Stimulated activated CD4-positive, alpha-beta T cell treated with anti-CD3 and anti-CD28 coated beads, Interleukin-1b, Interleukin-23, amount 100 ng/mL, for 24 hours (primary cell): ENCODE measurements at regions not wholly inside any gene's neighbourhood (a gene's known extent, or its start where the extent isn't known, plus 50 kb on each side); places are given as distances from the start of the nearest gene placed in this dataset.
"Not testable (repeated sequence)": the region's sequence is repeated elsewhere in the genome, so short reads cannot be mapped to it uniquely, and the experiment has no call there.

Experiments used
- DNase-seq, 4 experiments: peaks; one replicate each; pipeline ENCODE4 v3.0.0-alpha.2; 2020; ENCODE audit warnings: low read depth in 4 of 4, low spot score in 1 of 4

DNA sequence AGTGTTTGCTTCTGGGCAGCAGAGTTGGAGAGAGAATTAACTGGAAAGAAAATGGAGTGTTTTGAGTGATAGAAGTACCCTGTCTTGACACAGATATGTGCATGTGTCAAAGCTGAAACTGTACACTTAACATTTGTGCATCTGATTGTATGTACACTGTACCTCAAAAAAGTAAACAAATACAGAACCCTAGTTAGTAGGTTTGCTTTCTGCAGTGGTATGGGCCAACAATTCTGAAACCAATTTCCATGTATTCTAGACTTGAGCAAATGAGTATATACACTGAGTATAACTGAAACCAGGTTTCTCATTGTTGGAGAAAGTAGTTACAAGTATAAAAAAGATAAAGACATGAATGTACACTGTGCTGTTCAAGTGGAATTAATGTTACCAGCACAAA lies 52.4 kb downstream of the ELAPOR2 start:
- no peak for DNase-seq

DNA sequence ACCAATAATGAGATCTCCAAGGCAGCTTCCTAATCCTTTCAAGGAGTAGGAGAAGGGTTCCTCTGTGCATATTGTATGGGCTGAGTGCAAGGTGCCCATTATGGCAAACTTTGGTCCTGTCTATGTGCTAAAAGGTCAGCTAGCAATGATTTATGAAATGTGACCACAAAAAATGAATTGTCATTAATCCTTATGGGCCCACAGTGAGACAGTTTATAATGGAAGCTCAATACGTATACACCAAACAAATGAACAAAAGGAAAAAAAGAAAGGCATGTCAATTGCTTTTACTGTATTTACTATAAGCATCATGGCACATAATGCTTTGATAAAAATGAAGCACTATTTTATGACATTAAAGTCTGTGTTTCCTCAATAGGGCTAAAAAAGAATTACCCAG lies 54.5 kb downstream of the ELAPOR2 start:
- no peak for DNase-seq

DNA sequence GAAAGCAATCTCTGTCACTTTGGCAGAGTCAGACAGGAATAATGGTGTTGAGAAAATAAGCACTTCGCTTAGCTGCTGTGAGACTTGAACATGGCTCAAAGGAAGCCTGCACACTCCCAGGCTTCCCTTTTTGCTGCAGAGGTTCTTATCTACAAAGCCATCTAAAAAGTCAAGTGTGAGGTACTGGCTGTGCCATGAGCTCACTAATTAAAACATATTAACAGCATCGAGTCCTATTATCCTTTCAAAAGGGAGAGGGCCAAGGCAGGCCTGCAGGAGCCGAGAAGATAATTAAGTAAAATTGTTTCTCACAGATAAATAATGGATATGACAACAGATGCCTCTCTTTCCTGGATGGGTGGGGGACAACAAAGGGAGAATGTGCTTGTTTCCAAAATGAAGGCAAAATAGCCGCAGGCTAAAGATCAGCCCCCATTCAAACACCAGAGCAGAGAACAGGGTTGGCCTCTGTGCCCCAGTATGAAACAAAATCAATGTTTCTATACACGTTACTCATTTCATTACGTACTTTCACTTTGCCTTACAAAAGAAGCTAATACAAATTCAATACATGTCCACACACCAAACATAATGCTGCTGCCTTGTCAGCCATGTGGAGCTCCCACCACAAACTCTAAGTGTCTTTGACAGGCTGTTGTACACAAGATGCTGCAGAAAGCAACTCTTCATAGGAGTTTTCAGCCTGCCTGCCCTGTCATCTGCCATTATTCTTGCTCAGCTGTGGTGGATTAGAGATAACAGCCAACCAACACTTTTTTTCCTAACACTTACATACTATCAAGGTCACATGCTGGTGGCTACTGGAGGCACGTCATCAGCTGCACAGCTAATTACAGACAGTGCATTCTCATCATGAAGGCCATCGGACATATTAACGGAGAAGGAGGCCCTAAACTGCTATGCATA lies 55.3 kb downstream of the ELAPOR2 start:
- DNase-seq, result no peak

DNA sequence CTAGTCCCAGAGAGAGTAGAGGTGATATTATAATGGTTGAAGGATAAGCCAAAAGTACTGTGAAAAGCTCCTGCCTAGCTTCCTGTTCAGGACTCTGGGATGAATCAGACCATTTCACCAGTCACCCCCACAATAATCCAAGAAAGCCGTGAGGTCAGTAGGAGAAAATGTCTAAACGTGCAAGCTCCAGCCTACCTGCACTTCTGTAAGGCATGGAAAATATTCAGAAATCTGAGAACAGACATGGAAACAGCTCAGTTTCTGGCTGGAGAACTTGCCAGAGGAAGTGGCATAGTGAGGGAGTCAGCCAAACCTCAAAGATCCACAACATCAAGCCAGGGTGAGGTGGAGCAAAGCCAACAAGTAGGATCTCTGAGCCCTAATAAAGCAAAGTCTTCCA lies 58.2 kb downstream of the ELAPOR2 start:
- no peak for DNase-seq

DNA sequence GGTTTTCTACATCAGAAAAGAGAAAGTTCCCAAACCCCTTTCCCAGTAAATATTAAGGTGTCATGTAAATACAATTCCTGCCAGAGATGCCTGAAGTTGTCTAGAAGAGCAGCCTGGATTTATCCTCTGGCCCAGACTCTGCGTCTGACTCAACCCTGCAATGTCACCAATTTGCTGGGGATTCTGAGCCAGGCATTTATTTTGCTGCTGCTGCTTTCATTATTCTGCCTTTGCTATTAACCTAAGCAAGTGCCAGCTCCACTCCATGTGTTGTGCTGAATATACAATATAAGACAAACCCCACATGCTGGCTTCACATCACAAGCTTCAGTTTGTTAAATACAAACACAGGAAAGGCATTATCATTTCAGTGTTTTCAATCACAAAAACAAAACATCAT lies 59.1 kb downstream of the ELAPOR2 start:
- no peak for DNase-seq

DNA sequence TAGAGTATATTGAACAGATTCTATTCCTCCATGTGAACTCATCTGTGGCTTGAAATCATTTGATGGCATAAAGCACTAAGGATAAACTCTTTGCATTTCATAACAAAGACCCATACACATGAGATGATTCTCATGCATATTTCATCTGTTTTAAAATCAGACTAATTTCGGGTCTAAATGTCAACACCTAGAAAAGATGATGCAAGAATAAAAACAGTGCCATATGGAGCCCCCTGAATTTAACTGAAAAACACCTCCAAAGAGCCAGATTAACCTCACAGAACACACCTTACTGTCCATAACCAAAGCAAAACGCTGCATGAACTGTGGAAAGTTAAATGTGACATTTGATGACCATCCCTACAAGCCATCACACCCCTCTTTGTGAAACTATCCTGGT lies 59.7 kb downstream of the ELAPOR2 start:
- DNase-seq, result no peak

DNA sequence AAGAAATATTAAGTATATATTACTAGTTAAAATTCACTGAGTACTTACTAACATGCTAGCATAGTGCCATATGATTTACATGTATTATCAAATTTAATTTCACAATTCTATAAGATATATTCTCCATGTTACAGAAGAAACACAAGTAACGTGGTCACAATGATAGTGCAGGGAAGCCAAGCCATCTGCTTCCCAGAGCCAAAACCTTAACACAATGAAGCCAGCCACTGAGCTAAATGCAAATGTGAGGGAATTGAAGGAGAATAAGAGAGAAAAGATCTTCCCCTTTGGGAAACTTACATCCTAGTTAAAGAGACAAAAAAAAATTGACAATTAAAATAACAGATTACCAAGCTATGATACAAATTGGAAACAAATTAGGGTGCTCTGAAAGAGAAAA lies 63.6 kb downstream of the ELAPOR2 start:
- no peak for DNase-seq

DNA sequence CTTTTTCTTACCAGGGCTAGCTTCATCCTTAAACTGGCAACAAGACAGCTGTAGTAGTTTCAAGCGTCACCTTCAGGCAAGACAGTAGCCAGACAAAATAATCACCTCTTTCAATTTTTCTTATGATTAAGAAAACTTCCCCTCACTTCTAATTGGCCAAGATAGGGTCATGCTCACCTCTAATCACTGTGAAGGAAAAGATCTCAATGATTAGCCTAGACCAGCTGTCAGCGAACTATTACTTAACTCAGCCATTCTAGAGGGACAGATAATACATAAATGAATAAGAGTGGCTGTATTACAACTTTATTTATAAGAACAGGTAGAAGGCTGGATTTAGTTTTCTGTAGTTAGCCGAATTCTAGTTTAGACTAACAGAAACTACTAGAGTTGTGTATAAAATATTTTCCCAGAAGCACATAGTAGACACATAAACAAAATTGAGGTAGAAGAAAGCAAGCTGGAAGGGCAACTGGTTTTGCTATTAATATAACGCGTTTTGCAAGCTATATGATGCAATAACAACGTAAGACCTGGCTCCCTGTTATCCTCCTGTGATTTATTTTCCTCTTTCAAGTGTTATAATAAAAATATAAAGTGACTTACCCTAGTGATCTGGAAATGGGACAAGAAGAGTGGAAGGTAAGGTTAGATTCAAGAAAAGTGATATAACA lies 64.3 kb downstream of the ELAPOR2 start:
- DNase-seq, result no peak

DNA sequence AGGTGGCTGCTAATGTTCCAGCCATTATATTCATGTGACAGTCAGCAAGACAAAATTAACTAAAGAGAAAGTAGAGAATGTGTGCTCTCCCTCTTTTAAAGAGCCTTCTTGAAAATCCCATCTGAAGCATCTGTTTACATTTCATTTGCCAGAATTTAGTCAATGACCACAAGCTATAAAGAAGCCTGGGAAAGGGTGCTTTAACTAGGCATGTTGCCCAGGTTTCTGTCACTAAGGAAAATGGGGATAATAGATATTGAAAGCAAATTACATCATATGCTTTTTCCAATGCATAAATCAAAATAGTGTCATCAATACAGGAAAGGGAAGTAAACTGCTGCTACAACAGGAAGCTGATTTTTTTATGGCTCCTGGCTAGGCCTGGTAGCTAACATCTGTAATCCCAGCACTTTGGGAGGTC lies 67.7 kb downstream of the ELAPOR2 start:
- DNase-seq, result no peak

DNA sequence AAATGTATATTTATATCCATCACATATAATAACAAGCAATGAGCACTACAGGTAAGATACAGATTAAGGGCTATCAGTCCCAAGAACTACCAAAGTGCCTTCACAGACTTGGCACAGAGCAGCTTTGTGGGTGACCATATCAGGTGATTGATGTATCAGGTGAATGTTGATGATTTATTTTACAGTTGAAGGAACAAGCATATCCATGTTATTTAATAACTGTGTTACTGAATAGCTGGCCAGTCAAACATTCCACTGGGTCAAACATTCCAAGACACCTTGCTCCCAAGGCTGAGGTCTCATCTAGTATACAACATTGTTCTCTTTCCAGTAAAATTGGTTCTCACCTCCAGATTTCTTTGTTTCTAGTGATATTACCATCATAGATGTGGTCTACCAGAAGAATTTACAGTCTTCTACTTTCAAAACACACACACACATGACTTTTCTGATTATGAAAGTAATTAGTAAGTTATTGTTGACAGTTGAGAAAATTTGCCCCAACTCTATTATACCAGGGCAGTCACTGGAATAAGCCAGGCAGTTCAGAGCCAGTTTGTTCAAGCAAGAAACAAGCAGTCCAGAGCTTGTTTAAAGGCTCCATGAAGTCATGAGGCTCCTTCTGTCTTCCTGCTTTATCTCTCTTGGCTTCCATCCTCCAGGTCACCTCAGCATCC lies 68.2 kb downstream of the ELAPOR2 start:
- DNase-seq, result no peak

DNA sequence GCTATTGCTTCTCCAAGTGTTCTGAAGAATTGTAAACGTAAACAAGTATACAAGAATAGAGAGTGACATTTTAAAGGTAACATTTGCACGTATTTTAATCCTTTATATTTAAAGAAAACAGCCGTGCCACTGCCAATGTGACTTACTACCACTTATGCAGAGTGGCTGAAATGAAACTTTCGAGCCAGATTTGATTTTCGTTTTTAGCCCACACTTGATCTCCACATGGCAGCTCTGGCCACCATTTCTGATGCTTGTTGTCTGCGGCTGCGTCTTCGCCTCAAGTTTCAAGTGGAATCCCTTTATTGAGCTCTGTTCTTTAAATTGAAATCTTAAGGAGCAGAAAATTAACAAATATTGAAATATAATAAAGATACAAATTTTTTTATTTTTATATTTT lies 70.0 kb downstream of the ELAPOR2 start:
- DNase-seq, result no peak

DNA sequence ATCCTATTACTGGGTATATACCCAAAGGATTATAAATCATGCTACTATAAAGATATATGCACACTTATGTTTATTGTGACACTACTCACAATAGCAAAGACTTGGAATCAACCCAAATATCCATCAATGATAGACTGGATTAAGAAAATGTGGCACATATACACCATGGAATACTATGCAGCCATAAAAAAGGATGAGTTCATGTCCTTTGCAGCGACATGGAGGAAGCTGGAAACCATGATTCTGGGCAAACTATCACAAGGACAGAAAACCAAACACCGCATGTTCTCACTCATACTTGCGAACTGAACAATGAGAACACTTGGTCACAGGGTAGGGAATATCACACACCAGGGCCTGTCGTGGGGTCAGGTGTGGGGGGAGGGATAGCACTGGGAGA lies 71.6 kb downstream of the ELAPOR2 start:
- not testable (repeated sequence) for DNase-seq

DNA sequence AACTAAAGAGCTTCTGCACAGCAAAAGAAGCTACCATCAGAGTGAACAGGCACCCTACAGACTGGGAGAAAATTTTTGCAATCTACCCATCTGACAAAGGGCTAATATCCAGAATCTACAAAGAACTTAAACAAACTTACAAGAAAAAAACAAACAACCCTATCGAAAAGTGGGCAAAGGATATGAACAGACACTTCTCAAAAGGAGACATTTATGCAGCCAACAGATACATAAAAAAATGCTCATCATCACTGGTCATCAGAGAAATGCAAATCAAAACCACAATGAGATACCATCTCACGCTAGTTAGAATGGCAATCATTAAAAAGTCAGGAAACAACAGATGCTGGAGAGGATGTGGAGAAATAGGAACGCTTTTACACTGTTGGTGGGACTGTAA lies 72.1 kb downstream of the ELAPOR2 start:
- DNase-seq, result not testable (repeated sequence)

DNA sequence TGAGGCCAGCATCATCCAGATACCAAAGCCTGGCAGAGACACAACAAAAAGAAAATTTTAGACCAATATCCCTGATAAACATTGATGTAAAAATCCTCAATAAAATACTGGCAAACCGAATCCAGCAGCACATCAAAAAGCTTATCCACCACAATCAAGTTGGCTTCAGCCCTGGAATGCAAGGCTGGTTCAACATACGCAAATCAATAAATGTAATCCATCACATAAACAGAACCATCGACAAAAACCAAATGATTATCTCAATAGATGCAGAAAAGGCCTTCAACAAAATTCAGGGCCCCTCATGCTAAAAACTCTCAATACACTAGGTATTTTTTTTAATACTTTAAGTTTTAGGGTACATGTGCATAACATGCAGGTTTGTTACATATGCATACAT lies 74.1 kb downstream of the ELAPOR2 start:
- not testable (repeated sequence) for DNase-seq

DNA sequence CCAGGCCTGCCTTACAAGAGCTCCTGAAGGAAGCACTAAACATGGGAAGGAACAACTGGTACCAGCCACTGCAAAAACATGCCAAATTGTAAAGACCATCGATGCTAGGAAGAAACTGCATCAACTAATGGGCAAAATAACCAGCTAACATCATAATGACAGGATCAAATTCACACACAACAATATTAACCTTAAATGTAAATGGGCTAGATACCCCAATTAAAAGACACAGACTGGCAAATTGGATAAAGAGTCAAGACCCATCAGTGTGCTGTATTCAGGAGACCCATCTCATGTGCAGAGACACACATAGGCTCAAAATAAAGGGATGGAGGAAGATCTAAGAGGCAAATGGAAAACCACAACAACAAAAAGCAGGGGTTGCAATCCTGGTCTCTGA lies 75.8 kb downstream of the ELAPOR2 start:
- not testable (repeated sequence) for DNase-seq

DNA sequence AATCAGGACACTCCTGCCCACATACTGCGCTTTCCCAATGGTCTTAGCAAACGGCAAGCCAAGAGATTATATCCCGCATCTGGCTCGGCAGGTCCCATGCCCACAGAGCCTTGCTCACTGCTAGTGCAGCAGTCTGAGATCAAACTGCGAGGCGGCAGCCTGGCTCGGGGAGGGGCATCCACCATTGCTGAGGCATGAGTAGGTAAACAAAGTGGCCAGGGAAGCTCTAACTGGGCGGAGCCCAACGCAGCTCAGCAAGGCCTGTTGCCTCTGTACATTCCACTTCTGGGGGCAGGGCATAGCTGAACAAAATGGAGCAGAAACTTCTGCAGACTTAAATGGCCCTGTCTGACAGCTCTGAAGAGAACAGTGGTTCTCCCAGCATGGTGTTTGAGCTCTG lies 77.5 kb downstream of the ELAPOR2 start:
- DNase-seq, result not testable (repeated sequence)

DNA sequence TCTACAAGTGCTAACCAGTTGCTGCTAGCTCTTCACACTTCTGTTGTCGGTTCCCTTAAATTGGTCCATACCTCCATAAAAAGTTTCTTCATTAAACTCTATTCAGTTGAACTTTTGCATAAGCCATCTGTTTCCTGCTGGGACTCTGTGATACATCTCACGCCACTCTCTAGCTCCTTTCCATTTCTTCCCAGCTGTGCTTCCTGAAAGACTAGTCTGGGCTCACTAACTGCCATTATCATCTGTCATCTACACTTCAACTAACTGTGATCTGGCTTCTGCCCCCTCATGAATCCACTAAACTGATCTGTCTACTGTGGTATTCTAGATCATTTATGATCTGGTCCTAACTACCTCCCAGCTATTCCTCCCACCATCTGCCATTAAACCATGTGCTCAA lies 78.3 kb downstream of the ELAPOR2 start:
- no peak for DNase-seq

DNA sequence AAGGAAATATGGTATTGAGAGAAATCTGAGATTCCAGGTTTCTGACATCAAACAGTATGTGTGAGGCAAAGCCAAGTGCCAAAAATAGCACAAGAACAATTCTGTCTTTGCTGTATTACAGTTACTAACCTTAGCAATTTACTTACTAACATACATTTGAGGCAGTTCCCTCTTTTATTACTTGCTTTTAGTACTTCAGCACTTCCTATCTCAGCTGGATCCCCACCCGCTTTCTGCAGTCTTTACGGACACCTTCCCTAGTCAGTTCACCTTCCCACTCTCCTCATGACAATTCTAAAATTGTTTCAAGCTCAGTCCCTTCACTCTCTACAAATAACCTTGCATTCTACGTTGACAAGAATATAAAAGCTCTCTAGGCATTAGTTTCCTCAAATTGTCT lies 79.2 kb downstream of the ELAPOR2 start:
- DNase-seq, result no peak

DNA sequence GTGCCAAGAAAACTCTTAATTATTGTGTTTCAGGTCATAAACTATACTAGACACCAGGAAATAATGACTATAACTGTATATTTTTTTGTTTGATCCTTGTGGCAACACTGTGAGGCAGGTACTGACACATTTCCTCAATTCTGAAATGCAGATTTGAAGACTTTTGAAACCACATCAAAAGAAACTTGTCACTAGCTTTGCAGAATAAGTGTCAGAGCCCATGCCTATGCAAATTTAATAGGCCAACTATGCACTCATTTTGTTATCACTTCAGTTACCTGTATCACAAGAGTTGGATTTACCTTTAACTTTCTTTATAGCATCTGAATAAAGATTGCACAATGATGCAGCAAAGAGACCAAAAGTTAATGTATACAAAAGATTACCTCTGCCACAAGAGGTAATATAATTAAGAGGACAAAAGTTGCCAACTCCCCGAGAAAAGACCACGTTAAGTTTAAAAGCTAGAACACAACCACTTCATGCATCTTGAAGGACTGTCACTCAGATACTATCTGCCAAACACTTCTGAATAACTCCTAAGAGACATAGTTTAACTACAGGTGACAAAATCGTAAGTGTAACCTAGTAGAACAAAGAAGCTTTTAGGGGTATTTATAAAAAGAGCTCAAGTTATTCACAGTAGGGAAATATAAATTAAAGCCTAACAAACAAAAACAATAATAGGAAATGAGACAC lies 80.5 kb downstream of the ELAPOR2 start:
- DNase-seq, result no peak

DNA sequence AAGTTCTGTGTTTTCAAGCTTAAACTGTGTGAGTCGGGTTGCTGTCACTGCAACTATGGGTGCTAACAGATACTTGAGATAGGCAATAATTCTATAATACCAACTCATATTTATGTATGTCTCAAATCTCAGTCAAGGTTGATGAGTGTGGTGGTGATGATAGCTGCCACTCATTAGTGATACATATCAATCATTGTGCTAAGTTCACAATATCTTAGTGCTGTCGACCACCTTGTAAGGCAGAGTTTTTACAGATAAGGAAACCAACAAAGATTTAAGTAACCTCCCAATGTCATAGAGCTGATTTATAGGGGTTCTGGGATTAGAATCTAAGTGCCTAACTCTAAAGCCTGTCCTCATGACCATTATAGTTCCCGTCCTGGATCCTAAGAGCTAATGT lies 82.5 kb downstream of the ELAPOR2 start:
- DNase-seq, result no peak

DNA sequence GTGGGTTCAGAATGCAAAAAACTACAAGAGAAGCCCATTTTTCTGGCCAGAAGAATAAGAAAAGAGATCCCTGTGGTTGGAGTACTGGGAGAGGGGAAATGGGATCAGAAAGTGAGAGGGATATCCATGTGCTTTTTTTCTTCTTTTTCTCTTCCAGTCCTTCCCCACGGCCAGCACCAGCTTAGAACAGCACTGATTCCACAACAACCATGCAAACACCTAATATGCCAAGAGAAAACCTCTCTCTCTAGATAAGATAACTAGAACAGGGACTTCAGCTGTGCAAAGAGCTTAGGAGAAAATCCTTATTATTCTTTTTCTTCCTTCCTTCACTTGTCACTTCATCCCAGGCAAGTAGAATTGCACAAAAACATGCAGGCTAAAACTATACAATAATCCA lies 83.5 kb downstream of the ELAPOR2 start:
- DNase-seq, result no peak
